GM18868 (cell line): ENCODE measurements at regions not wholly inside any gene's neighbourhood (a gene's known extent, or its start where the extent isn't known, plus 50 kb on each side); places are given as distances from the start of the nearest gene placed in this dataset.
"Not testable (repeated sequence)": the region's sequence is repeated elsewhere in the genome, so short reads cannot be mapped to it uniquely, and the experiment has no call there.

Experiments used
- ATAC-seq: cut with Tn5 transposase; IDR thresholded peaks from one replicate; pipeline ENCODE4 v1.9.1; 2021; ENCODE audit warnings: mild to moderate bottlenecking, moderate library complexity; ENCODE audit not compliant: unreplicated experiment

- ATAC-seq: no peak
These were observed 188.1 kb downstream of the ACTR3B start for GRCh38 chr7:152947686-152948085.

GRCh38 chr7:152949253-152949652 is 189.7 kb downstream of the ACTR3B start:
- ATAC-seq: no peak

- no peak for ATAC-seq
These were observed 190.2 kb downstream of the ACTR3B start for GRCh38 chr7:152949790-152950189.

- ATAC-seq: no peak
These were observed 196.5 kb downstream of the ACTR3B start for GRCh38 chr7:152956006-152956405.

- no peak for ATAC-seq
These were observed 200.1 kb downstream of the ACTR3B start for GRCh38 chr7:152959610-152960009.

- ATAC-seq: not testable (repeated sequence)
These were observed 202.2 kb downstream of the ACTR3B start for GRCh38 chr7:152961796-152962195.

GRCh38 chr7:152966189-152966588 is 206.6 kb downstream of the ACTR3B start:
- no peak for ATAC-seq

GRCh38 chr7:152967958-152968357 is 208.4 kb downstream of the ACTR3B start:
- no peak for ATAC-seq

- ATAC-seq: no peak
These were observed 209.0 kb downstream of the ACTR3B start for GRCh38 chr7:152968514-152968913.

GRCh38 chr7:152969335-152969734 is 209.8 kb downstream of the ACTR3B start:
- no peak for ATAC-seq

- no peak for ATAC-seq
These were observed 210.3 kb downstream of the ACTR3B start for GRCh38 chr7:152969839-152970238.

- no peak for ATAC-seq
These were observed 210.9 kb downstream of the ACTR3B start for GRCh38 chr7:152970481-152970880.

GRCh38 chr7:152974577-152974976 is 215.0 kb downstream of the ACTR3B start:
- no peak for ATAC-seq

- no peak for ATAC-seq
These were observed 215.5 kb downstream of the ACTR3B start for GRCh38 chr7:152975076-152975475.

GRCh38 chr7:152979376-152979775 is 219.8 kb downstream of the ACTR3B start:
- no peak for ATAC-seq

GRCh38 chr7:152984421-152984820 is 224.9 kb downstream of the ACTR3B start:
- ATAC-seq: no peak

- ATAC-seq: no peak
These were observed 226.8 kb downstream of the ACTR3B start for GRCh38 chr7:152986376-152986775.

GRCh38 chr7:152987656-152988055 is 228.1 kb downstream of the ACTR3B start:
- ATAC-seq: no peak

- ATAC-seq: no peak
These were observed 230.4 kb downstream of the ACTR3B start for GRCh38 chr7:152989889-152990380.

- ATAC-seq: no peak
These were observed 238.9 kb downstream of the ACTR3B start for GRCh38 chr7:152998420-152998819.

- no peak for ATAC-seq
These were observed 242.6 kb downstream of the ACTR3B start for GRCh38 chr7:153002115-153002514.

- no peak for ATAC-seq
These were observed 243.0 kb downstream of the ACTR3B start for GRCh38 chr7:153002572-153002971.

GRCh38 chr7:153004341-153004740 is 244.8 kb downstream of the ACTR3B start:
- ATAC-seq: no peak
